ENCODE measurements at regions not wholly inside any gene's neighbourhood (a gene's known extent, or its start where the extent isn't known, plus 50 kb on each side); places are given as distances from the start of the nearest gene placed in this dataset.

- H3K27ac ChIP-seq (ENCODE audit: low read depth, low read length): no peak overlapping the region
- TF ChIP-seq CTCF (IDR thresholded peaks at IDR 0.05; ENCODE audit: low read depth, low read length): no peak
- DNase-seq (ENCODE audit: low read depth, low spot score): no peak
- POLR2A ChIA-PET: no interaction called here
- no peaks in the 10 kb centered on the region for H3K27me3 ChIP-seq (ENCODE audit: control insufficient read depth, insufficient read depth, low read length)
- CTCF ChIA-PET: no interaction called here
- no peak overlapping the region for H3K4me3 ChIP-seq (ENCODE audit: low read depth, low read length)
- H3K9me3 ChIP-seq (ENCODE audit: control insufficient read depth, insufficient read depth, low read length): no peaks in the 10 kb centered on the region; the same call in 1 of the 2 replicates
These were observed 135.4 kb downstream of the BAMBI start for GRCh38 chr10:28812384-28813372.

- no peaks in the 10 kb centered on the region for H3K27me3 ChIP-seq (ENCODE audit: control insufficient read depth, insufficient read depth, low read length)
- ChIA-PET CTCF (no interaction called here), POLR2A (no interaction called here)
- H3K4me3 ChIP-seq (ENCODE audit: low read depth, low read length): no peak overlapping the region
- no peaks in the 10 kb centered on the region; the same call in 1 of the 2 replicates for H3K9me3 ChIP-seq (ENCODE audit: control insufficient read depth, insufficient read depth, low read length)
- no peak for DNase-seq (ENCODE audit: low read depth, low spot score)
- no peak for TF ChIP-seq CTCF (IDR thresholded peaks at IDR 0.05; ENCODE audit: low read depth, low read length)
- H3K27ac ChIP-seq (ENCODE audit: low read depth, low read length): no peak overlapping the region
These were observed 138.4 kb downstream of the BAMBI start for GRCh38 chr10:28815681-28816080.

- Histone ChIP-seq H3K27ac (ENCODE audit: low read depth, low read length) (no peak overlapping the region), H3K27me3 (ENCODE audit: control insufficient read depth, insufficient read depth, low read length) (peaks cover 2% of the 10 kb centered on the region), H3K9me3 (ENCODE audit: control insufficient read depth, insufficient read depth, low read length) (no peaks in the 10 kb centered on the region), H3K4me3 (ENCODE audit: low read depth, low read length) (no peak overlapping the region)
- DNase-seq (ENCODE audit: low read depth, low spot score): no peak
- ChIA-PET CTCF (interaction anchor here (1.7 kb wide), 1 partner anchor 159 kb away, joined by 7 read pairs; no protein-coding TSS in a partner anchor), POLR2A (no interaction called here)
- TF ChIP-seq CTCF (IDR thresholded peaks at IDR 0.05; ENCODE audit: low read depth, low read length): no peak
These were observed 145.6 kb downstream of the BAMBI start for GRCh38 chr10:28822719-28823464.

GRCh38 chr10:28823501-28824075, 146.3 kb downstream of the BAMBI start:
- H3K4me3 ChIP-seq (ENCODE audit: low read depth, low read length): no peak overlapping the region
- ChIA-PET CTCF (interaction anchor here (1.7 kb wide), 1 partner anchor 159 kb away, joined by 7 read pairs; no protein-coding TSS in a partner anchor), POLR2A (no interaction called here)
- TF ChIP-seq CTCF (IDR thresholded peaks at IDR 0.05; ENCODE audit: low read depth, low read length): no peak
- no peak overlapping the region for H3K27ac ChIP-seq (ENCODE audit: low read depth, low read length)
- DNase-seq (ENCODE audit: low read depth, low spot score): no peak
- peaks cover 2% of the 10 kb centered on the region for H3K27me3 ChIP-seq (ENCODE audit: control insufficient read depth, insufficient read depth, low read length)
- no peaks in the 10 kb centered on the region for H3K9me3 ChIP-seq (ENCODE audit: control insufficient read depth, insufficient read depth, low read length)
